HepG2 (cell line): ENCODE measurements at regions not wholly inside any gene's neighbourhood (a gene's known extent, or its start where the extent isn't known, plus 50 kb on each side); places are given as distances from the start of the nearest gene placed in this dataset.

Experiments
- ATAC-seq: fragments of 200-7000 bp; cut with Tn5 transposase; 3 replicates; pipeline ENCODE4 v1.9.1; 2020; ENCODE audit warnings: mild to moderate bottlenecking, moderate library complexity
- BruUV-seq: library from RNA; stranded (reverse); fragments of 400-500 nt; replicated peaks from 2 replicates; lab custom pipeline; 2021; lab: Mats Ljungman, UMichigan
- CTCF ChIA-PET: fragments of 300-600 bp; formaldehyde crosslinking; extraction: SDS; loops from one replicate; lab custom pipeline; 2021; ENCODE audit warnings: low total read pairs, inconsistent platforms, low intra/inter-chr PET ratio; lab: Yijun Ruan, JAX
- POLR2A ChIA-PET: fragments of 350-600 bp; sonication (Branson Sonifier 250); formaldehyde crosslinking; loops from one replicate; lab custom pipeline; 2020; ENCODE audit warnings: antibody characterized with exemption, inconsistent platforms; lab: Yijun Ruan, JAX
- DNase-seq: peaks from one replicate; pipeline ENCODE4 v3.0.0-alpha.2; 2015; ENCODE audit warnings: low spot score
- FAIRE-seq: peaks from 3 replicates; lab custom pipeline; 2011; peaks lifted over from hg19 to GRCh38; lab: Jason Lieb, UNC
- H2AFZ ChIP-seq: one replicate; pipeline ENCODE4 v1.6.1; 2011; ENCODE audit warnings: low read length, inconsistent platforms
- H3K27ac ChIP-seq: fragments of 300-600 bp; 3 replicates; pipeline ENCODE4 v1.8.0; 2011; ENCODE audit warnings: mixed run types, mild to moderate bottlenecking, mixed read lengths, low read length, inconsistent platforms; ENCODE audit not compliant: insufficient read depth; ENCODE audit errors: extremely low read length
- H3K27me3 ChIP-seq, 2 experiments: fragments of 200-600 bp in 1 of 2; 2 replicates in 1 of 2; 3 replicates in 1 of 2; pipeline versions ENCODE4 v1.6.0 to v1.8.0; 2011; ENCODE audit warnings: low read length in 2 of 2, mild to moderate bottlenecking in 2 of 2, moderate library complexity in 2 of 2, inconsistent platforms in 1 of 2; ENCODE audit not compliant: insufficient read depth in 2 of 2, control insufficient read depth in 1 of 2
- H3K36me3 ChIP-seq, 2 experiments: fragments of 200-600 bp in 1 of 2; replicated peaks in 1 of 2; 2 replicates in 1 of 2; 3 replicates in 1 of 2; pipeline versions ENCODE4 v1.5.1 to v1.8.0; 2011; ENCODE audit warnings: low read length in 2 of 2, inconsistent platforms in 1 of 2; ENCODE audit not compliant: insufficient read depth in 2 of 2, control insufficient read depth in 1 of 2
- H3K4me1 ChIP-seq: 2 replicates; pipeline ENCODE4 v1.5.1; 2012; ENCODE audit warnings: low read length, inconsistent platforms; ENCODE audit not compliant: insufficient read depth
- H3K4me2 ChIP-seq: 2 replicates; pipeline ENCODE4 v1.6.0; 2011; ENCODE audit warnings: low read depth, low read length, inconsistent platforms
- H3K4me3 ChIP-seq, 3 experiments: fragments of 200-600 bp in 1 of 3; sonication (generic), shearing (Covaris generic) in 1 of 3; replicated peaks in 1 of 3; 2 replicates each; pipeline ENCODE4 v1.5.1; 2011 to 2016; ENCODE audit warnings: low read length in 3 of 3, inconsistent platforms in 2 of 3, low read depth in 2 of 3, mild to moderate bottlenecking in 2 of 3, control low read depth in 1 of 3, mixed read lengths in 1 of 3; ENCODE audit not compliant: insufficient read depth in 1 of 3
- H3K79me2 ChIP-seq: one replicate; pipeline ENCODE4 v1.6.1; 2011; ENCODE audit warnings: low read length, inconsistent platforms; ENCODE audit not compliant: insufficient read depth
- H3K9ac ChIP-seq: 2 replicates; pipeline ENCODE4 v1.6.0; 2011; ENCODE audit warnings: mild to moderate bottlenecking, low read depth, low read length, inconsistent platforms; ENCODE audit not compliant: insufficient read depth
- H3K9me3 ChIP-seq: 2 replicates; pipeline ENCODE4 v1.5.1; 2012; ENCODE audit warnings: mild to moderate bottlenecking, low read length
- H4K20me1 ChIP-seq: 2 replicates; pipeline ENCODE4 v1.6.0; 2011; ENCODE audit warnings: inconsistent platforms, mild to moderate bottlenecking, low read length, moderate library complexity; ENCODE audit not compliant: insufficient read depth
- CBFB ChIP-seq: sonication (generic); formaldehyde crosslinking; IDR thresholded peaks from 2 replicates; pipeline ENCODE4 v1.4.0; 2020; ENCODE audit warnings: missing genetic modification reagents
- EP300 ChIP-seq, 3 experiments: sonication (generic) in 1 of 3; formaldehyde crosslinking in 1 of 3; IDR thresholded peaks; 2 replicates each; pipeline versions ENCODE4 v1.5.1 to v1.6.1; 2011 to 2020; ENCODE audit warnings: low read depth in 2 of 3, low read length in 2 of 3, borderline replicate concordance in 1 of 3, improper control_type of control experiment in 1 of 3, mild to moderate bottlenecking in 1 of 3, missing genetic modification reagents in 1 of 3, moderate library complexity in 1 of 3
- HNF4A ChIP-seq: sonication (generic); formaldehyde crosslinking; IDR thresholded peaks from 2 replicates; pipeline ENCODE4 v1.4.0; 2020; ENCODE audit warnings: missing genetic modification reagents
- MEIS2 ChIP-seq: sonication (generic); formaldehyde crosslinking; IDR thresholded peaks from 2 replicates; pipeline ENCODE4 v1.9.0; 2021; ENCODE audit warnings: mild to moderate bottlenecking, missing genetic modification reagents
- NAIF1 ChIP-seq: sonication (generic); formaldehyde crosslinking; IDR thresholded peaks from 2 replicates; pipeline ENCODE4 v1.5.0; 2020; ENCODE audit warnings: mild to moderate bottlenecking, missing genetic modification reagents, borderline replicate concordance
- NR2F6 ChIP-seq, 2 experiments: IDR thresholded peaks; 2 replicates each; pipeline ENCODE4 v1.6.1; 2016; ENCODE audit warnings: antibody characterized with exemption in 1 of 2, mild to moderate bottlenecking in 1 of 2
- PHF21A ChIP-seq: sonication (generic); formaldehyde crosslinking; IDR thresholded peaks from 2 replicates; pipeline ENCODE4 v1.5.0; 2020; ENCODE audit warnings: mild to moderate bottlenecking, missing genetic modification reagents
- RARA ChIP-seq: IDR thresholded peaks from 2 replicates; pipeline ENCODE4 v1.6.1; 2016; ENCODE audit warnings: missing genetic modification reagents, missing compliant biosample characterization
- RELA ChIP-seq: sonication (generic); formaldehyde crosslinking; IDR thresholded peaks from 2 replicates; pipeline ENCODE4 v1.4.0; 2020; ENCODE audit warnings: missing genetic modification reagents
- ZNF253 ChIP-seq: sonication (generic); formaldehyde crosslinking; IDR thresholded peaks from 2 replicates; pipeline ENCODE4 v1.8.0; 2022; ENCODE audit warnings: mild to moderate bottlenecking, missing genetic modification reagents, borderline replicate concordance
- ZNF672 ChIP-seq: sonication (generic); formaldehyde crosslinking; IDR thresholded peaks from 2 replicates; pipeline ENCODE4 v1.8.1; 2022; ENCODE audit warnings: missing genetic modification reagents
- ZNF749 ChIP-seq: sonication (generic); formaldehyde crosslinking; IDR thresholded peaks from 2 replicates; pipeline ENCODE4 v1.8.0; 2022; ENCODE audit warnings: mild to moderate bottlenecking, missing genetic modification reagents, moderate library complexity, borderline replicate concordance
- ZNF891 ChIP-seq: sonication (generic); formaldehyde crosslinking; IDR thresholded peaks from 2 replicates; pipeline ENCODE4 v1.5.0; 2020; ENCODE audit warnings: mild to moderate bottlenecking, missing genetic modification reagents
- WGBS: methylation state at CpG from one replicate; pipeline ENCODE4 v1.1.6; 2017; ENCODE audit warnings: low lambda C conversion rate; 5-methylcytosine and 5-hydroxymethylcytosine counted together
- in situ Hi-C: cut with HindIII; loops from 2 replicates; pipeline ENCODE4 v1.10.0; 2017; ENCODE audit warnings: low pct_unique_long_range_greater_than_20kb; ENCODE audit not compliant: extremely low pct_ligation_motif_present
- intact Hi-C: fragments of 100-400 bp; cut with micrococcal nuclease; formaldehyde crosslinking; loops from one replicate; pipeline ENCODE4 v1.10.0; 2022; ENCODE audit not compliant: unreplicated experiment
- TF ChIP-seq, protein P1 (sequence below): sonication (generic); formaldehyde crosslinking; IDR thresholded peaks from 2 replicates; pipeline ENCODE4 v1.5.0; 2020; ENCODE audit warnings: mild to moderate bottlenecking, missing genetic modification reagents, borderline replicate concordance

DNA sequence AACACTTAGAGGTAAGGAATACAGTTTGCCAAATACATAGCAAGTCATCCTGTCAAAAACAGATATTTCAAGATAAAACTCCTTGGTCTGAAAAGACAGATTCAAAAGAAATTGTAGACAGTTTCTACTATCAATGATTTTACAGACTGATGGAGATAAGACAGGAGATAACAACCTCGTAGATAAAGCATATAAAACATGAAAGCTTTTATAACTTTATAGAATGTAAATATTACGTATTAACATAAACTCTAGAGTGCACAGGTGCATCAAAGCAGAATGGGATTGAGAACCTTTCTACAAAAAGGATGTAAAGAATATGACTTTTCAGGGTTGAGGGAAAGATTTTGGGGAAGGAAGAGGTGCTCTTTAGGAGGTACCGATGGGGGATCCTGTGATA, 158.0 kb upstream of the CENPW start:
- no peak for TF ChIP-seq MEIS2 (CRISPR knock-in tag)
- no peak for TF ChIP-seq NAIF1 (CRISPR knock-in tag)
- Histone ChIP-seq H3K9ac (no peak overlapping the region), H3K9me3 (no peaks in the 10 kb centered on the region), H3K4me1 (peaks cover 25% of the 10 kb centered on the region), H3K4me3 (no peak overlapping the region), H3K27me3 (no peaks in the 10 kb centered on the region), H3K27ac (no peak overlapping the region), H3K79me2 (no peaks in the 10 kb centered on the region), H3K4me2 (no peak overlapping the region), H2AFZ (no peak overlapping the region), H4K20me1 (no peaks in the 10 kb centered on the region), H3K36me3 (peaks cover 3% of the 10 kb centered on the region in 2 experiments; a peak in 2 of 5 replicates)
- FAIRE-seq (no peak), DNase-seq (no peak), ATAC-seq (no peak)
- no TSS peak for BruUV-seq
- intact Hi-C loops (loop anchor here (2.0 kb wide), 1 partner anchor 21 kb away; no protein-coding TSS in a partner anchor), in situ Hi-C loops (no loop called here)
- ChIA-PET POLR2A (no interaction called here), CTCF (no interaction called here)
- WGBS = 95% methylated on average over 3 of the region's 3 CpGs

DNA sequence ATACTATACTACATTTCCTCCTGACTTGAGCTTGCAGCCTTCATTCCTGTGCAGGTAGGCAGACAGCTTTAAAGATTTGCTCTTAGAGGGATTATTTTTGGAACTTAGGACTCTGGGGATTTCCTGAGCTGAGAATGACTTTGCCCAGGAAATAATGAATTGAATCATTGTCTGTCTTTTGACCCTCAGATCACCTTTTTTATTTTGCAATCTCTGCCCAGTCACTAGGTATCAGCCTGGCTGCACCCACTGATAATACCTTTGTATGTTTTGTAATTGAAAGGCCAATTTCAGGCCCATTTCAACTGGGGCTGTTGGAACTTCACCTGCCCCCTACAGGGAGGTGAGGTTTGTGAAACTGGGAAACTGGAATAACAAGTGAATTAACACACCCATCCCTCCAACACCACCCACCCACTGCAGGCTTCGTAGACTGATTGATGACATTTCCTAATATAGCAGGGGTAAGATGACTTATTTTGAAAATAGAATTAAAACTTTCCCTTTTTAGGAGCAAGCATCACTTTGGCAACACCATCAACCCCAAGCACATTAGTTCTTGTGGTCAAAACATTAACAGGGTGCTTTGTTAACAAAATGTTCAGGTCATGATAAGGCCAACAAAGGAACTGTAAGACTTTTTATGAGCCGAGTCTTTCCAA, 157.1 kb upstream of the CENPW start:
- Histone ChIP-seq H3K27ac (peak overlapping the region; percentile 6), H3K4me3 (no peak overlapping the region), H3K9ac (no peak overlapping the region), H2AFZ (no peak overlapping the region), H3K27me3 (no peaks in the 10 kb centered on the region), H3K9me3 (no peaks in the 10 kb centered on the region), H3K4me1 (peaks cover 25% of the 10 kb centered on the region), H4K20me1 (no peaks in the 10 kb centered on the region), H3K36me3 (peaks cover 3% of the 10 kb centered on the region in 2 experiments; a peak in 2 of 5 replicates), H3K79me2 (no peaks in the 10 kb centered on the region), H3K4me2 (no peak overlapping the region)
- BruUV-seq = no TSS peak
- ChIA-PET POLR2A (no interaction called here), CTCF (no interaction called here)
- DNase-seq = peak; percentile 83
- no peak for FAIRE-seq
- peak; percentile 89 for ATAC-seq
- 98% methylated on average over 2 of the region's 2 CpGs for WGBS
- intact Hi-C loops = loop anchor here (2.0 kb wide), 1 partner anchor 22 kb away; no protein-coding TSS in a partner anchor
- in situ Hi-C loops = no loop called here
- TF ChIP-seq RELA (peak; percentile 62; the same call in 1 of the 2 replicates), ZNF253 (CRISPR knock-in tag) (no peak), CBFB (CRISPR knock-in tag) (no peak), ZNF749 (CRISPR knock-in tag) (no peak), NR2F6 (IDR thresholded peaks at IDR 0.05) (peak; percentile 20; the same call in 1 of the 2 replicates), NR2F6 (CRISPR knock-in tag; IDR thresholded peaks at IDR 0.05) (no peak; the same call in 1 of the 2 replicates), RARA (CRISPR knock-in tag) (peak; percentile 71), ZNF891 (CRISPR knock-in tag) (no peak), ZNF672 (CRISPR knock-in tag) (no peak), HNF4A (CRISPR knock-in tag) (peak; percentile 57), PHF21A (CRISPR knock-in tag) (0 out of 2 replicates have a peak, but pooled peaks have one; percentile 55), EP300 (IDR thresholded peaks at IDR 0.05; ENCODE audit: low read depth in 2 of 2, low read length in 2 of 2) (peak in 1 of 2 experiments; percentile 56; a peak in 1 of 4 replicates), EP300 (CRISPR knock-in tag; IDR thresholded peaks at IDR 0.05; ENCODE audit: borderline replicate concordance) (no peak)
- TF ChIP-seq, protein P1, sequence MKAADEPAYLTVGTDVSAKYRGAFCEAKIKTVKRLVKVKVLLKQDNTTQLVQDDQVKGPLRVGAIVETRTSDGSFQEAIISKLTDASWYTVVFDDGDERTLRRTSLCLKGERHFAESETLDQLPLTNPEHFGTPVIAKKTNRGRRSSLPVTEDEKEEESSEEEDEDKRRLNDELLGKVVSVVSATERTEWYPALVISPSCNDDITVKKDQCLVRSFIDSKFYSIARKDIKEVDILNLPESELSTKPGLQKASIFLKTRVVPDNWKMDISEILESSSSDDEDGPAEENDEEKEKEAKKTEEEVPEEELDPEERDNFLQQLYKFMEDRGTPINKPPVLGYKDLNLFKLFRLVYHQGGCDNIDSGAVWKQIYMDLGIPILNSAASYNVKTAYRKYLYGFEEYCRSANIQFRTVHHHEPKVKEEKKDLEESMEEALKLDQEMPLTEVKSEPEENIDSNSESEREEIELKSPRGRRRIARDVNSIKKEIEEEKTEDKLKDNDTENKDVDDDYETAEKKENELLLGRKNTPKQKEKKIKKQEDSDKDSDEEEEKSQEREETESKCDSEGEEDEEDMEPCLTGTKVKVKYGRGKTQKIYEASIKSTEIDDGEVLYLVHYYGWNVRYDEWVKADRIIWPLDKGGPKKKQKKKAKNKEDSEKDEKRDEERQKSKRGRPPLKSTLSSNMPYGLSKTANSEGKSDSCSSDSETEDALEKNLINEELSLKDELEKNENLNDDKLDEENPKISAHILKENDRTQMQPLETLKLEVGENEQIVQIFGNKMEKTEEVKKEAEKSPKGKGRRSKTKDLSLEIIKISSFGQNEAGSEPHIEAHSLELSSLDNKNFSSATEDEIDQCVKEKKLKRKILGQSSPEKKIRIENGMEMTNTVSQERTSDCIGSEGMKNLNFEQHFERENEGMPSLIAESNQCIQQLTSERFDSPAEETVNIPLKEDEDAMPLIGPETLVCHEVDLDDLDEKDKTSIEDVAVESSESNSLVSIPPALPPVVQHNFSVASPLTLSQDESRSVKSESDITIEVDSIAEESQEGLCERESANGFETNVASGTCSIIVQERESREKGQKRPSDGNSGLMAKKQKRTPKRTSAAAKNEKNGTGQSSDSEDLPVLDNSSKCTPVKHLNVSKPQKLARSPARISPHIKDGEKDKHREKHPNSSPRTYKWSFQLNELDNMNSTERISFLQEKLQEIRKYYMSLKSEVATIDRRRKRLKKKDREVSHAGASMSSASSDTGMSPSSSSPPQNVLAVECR (CRISPR knock-in tag) = peak; percentile 26; the same call in 1 of the 2 replicates
